ENCODE measurements at regions not wholly inside any gene's neighbourhood (a gene's known extent, or its start where the extent isn't known, plus 50 kb on each side); places are given as distances from the start of the nearest gene placed in this dataset.

DNA sequence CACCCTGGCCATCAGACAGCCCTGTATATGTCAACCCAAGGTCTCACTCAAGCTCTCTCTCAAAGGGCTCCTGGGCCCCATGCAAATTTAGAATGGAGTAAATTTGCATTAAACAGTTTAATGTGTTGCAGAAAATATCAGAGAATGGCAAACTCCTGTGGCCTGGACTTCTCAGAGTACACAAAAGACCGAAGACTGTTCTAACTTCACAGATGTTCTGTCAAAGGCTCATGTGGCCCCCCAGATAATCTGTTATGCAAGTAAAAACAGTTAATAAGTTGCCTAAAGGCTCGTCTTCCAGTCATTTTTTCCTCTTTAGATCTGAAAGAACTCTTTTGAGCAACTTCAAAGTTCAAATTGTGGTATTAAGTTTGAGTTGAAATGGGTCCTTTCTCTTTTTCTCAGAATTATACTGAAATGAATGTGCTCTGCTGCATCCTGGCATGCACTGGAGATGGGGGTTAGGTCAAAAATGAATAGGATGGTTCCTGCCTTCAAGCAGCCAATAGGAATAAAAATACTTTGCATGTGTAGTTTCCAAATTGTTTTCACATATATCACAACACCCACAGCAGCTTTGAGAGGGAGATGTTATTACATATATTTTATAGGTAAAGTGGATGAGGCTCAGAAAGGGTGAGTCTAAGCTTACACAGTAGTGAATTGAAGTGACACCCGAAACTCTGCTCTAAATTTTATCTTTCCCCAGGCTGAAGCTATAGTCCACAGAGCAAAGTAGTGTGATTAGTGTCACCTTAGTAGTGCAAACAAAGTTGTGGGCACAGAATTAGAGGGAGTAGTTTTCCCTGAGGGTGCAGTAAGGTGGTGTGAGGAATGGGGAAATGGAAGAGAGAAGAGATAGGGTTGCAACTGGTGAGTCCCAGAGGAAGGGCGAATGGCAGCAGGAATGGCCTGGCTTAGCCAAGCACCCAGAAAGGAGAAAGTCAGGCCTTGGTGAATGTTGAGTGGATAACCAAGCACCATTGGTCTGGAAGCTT is 205.0 kb upstream of the RFC3 start:
- Mint-ChIP-seq H3K27me3 (no peaks in the 10 kb centered on the region), H3K4me1 (peaks cover 20% of the 10 kb centered on the region), H3K4me3 (peak overlapping the region; percentile 14), H3K9me3 (no peaks in the 10 kb centered on the region), H3K27ac (peak overlapping the region; percentile 46), H3K36me3 (no peaks in the 10 kb centered on the region)
- DNase-seq (no peak), ATAC-seq (ENCODE audit: low read depth) (peak; percentile 55)
- POLR2A ChIA-PET: no interaction called here

DNA sequence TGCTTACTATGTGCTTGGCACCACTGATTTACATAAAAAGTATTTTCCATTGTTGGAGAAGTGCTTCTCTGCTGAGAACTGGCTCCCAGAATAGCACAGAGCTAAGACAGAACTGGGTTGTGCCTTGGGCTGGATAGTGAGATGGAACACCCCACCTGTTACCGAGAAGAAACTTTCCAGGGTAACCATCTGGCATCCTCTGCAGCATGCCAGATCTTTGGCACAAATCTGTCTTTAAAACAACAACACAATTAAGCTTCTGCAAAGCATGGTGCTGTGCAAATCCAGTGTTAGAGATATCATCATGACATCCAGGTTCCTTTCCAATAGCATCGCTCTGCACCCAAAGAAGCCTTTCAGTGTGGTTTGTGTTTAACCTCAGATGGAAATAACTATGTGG is 202.5 kb upstream of the RFC3 start:
- POLR2A ChIA-PET: no interaction called here
- no peak for DNase-seq
- ATAC-seq (ENCODE audit: low read depth): no peak
- Mint-ChIP-seq H3K9me3 (no peaks in the 10 kb centered on the region), H3K36me3 (no peaks in the 10 kb centered on the region), H3K4me3 (no peak overlapping the region), H3K4me1 (peaks cover 20% of the 10 kb centered on the region), H3K27ac (no peak overlapping the region), H3K27me3 (no peaks in the 10 kb centered on the region)

DNA sequence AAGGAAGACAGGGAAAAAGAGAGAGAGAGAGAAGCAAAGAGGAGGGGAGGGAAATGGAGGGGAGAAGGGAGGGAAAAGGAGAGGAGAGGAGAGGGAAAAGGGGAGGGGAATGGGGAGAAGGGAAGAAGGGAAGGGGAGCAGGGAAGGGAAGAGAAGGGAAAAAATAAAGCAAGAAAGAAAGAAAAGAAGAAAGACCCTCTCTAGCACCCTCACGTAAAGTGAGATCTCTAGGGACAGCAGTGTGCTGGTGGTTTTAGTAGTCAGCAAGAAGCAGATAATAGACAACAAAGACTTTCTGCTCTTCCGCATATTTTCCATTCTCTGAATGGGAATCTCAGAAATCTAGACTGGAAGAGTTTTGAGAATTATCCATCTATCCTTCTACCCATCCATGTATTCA is 201.8 kb upstream of the RFC3 start:
- Mint-ChIP-seq H3K36me3 (no peaks in the 10 kb centered on the region), H3K27ac (no peak overlapping the region), H3K27me3 (no peaks in the 10 kb centered on the region), H3K4me1 (peaks cover 13% of the 10 kb centered on the region), H3K9me3 (no peaks in the 10 kb centered on the region), H3K4me3 (no peak overlapping the region)
- POLR2A ChIA-PET: no interaction called here
- no peak for DNase-seq
- no peak for ATAC-seq (ENCODE audit: low read depth)

DNA sequence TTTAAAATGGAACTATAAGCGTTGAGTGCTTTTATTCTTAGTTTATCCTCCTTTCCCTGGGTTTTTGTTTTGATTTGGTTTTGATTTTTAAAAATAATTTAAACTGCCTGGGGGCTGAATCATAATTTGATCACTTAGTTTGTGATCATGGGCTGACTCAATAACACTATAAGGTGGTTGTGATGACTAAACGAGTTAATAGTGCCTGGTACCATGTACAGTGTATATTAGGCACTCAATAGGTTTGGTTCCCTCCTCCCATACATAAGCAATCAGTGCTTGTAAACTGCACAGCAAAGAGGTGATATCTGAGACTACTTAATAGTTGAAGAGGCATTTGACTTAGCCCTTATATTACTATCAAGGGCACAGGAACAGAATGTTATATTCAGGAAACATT is 200.9 kb upstream of the RFC3 start:
- no peak for DNase-seq
- Mint-ChIP-seq H3K27me3 (no peaks in the 10 kb centered on the region), H3K27ac (no peak overlapping the region), H3K9me3 (no peaks in the 10 kb centered on the region), H3K36me3 (no peaks in the 10 kb centered on the region), H3K4me3 (no peak overlapping the region), H3K4me1 (peaks cover 8% of the 10 kb centered on the region)
- POLR2A ChIA-PET: no interaction called here
- no peak for ATAC-seq (ENCODE audit: low read depth)

DNA sequence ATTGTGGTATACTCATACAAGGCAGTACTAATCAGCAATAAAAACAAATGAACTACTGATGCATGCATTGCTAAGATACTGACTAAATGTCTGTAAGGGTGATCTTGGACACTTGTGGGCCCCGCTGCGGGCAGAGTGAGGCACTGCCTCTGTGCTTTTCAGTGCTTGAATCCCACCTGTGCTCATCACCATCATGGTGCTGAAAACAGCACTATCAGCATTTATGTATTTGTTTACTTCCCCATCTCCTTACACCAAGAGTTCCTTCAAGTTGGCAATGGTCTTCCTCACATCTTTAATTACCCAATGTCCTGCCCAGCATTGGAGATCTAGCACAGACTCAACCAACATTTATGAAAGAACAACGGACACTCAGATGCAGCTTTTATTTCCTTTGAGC is 193.7 kb upstream of the RFC3 start:
- DNase-seq (no peak), ATAC-seq (ENCODE audit: low read depth) (no peak)
- H3K4me1 Mint-ChIP-seq: no peaks in the 10 kb centered on the region
- H3K4me3 Mint-ChIP-seq: no peak overlapping the region
- no peaks in the 10 kb centered on the region for H3K9me3 Mint-ChIP-seq
- POLR2A ChIA-PET: no interaction called here
- no peak overlapping the region for H3K27ac Mint-ChIP-seq
- no peaks in the 10 kb centered on the region for H3K27me3 Mint-ChIP-seq
- no peaks in the 10 kb centered on the region for H3K36me3 Mint-ChIP-seq

DNA sequence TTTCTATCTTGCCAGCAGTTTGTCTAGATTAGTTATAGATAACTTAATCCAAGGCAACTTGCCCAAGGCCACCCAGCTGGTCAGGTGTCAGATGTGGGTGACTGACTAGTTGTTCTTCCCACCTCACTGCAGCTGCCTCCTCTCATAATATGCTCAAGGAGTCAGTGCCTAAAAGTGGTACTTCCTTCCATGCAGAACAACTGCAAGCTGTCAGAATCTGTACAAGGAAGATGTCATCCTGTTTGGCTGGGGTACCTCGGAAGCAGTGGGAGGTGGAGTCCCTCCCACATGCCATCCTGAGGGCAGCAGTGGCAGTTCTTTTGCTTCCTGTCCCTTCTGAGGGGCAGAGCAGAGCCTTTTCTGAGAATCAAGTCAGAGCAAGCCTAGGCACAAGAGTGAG is 193.2 kb upstream of the RFC3 start:
- Mint-ChIP-seq H3K27ac (no peak overlapping the region), H3K4me3 (no peak overlapping the region), H3K4me1 (no peaks in the 10 kb centered on the region), H3K27me3 (no peaks in the 10 kb centered on the region), H3K36me3 (no peaks in the 10 kb centered on the region), H3K9me3 (no peaks in the 10 kb centered on the region)
- no peak for DNase-seq
- ATAC-seq (ENCODE audit: low read depth): no peak
- POLR2A ChIA-PET: no interaction called here

DNA sequence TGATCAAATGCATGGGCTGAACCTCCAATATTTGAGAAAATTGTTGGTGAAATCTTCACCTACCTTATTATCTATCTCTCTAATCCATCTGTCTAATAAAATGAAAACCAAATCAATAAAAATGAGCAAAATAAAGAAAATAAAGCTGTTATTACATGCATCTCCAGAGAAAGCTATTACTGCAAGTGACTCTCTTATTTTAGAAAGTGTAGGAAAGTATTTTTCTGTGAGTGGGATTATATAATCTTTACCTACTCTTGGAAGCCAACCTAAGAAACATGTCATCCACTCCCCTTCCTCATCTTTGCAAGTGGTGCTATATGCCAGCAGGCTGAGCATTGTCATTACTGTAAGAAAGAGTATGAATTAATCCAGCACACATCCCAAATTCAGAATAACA is 191.5 kb upstream of the RFC3 start:
- H3K4me1 Mint-ChIP-seq: no peaks in the 10 kb centered on the region
- H3K27ac Mint-ChIP-seq: no peak overlapping the region
- no peaks in the 10 kb centered on the region for H3K36me3 Mint-ChIP-seq
- H3K9me3 Mint-ChIP-seq: no peaks in the 10 kb centered on the region
- POLR2A ChIA-PET: no interaction called here
- H3K27me3 Mint-ChIP-seq: peaks cover 3% of the 10 kb centered on the region
- DNase-seq (no peak), ATAC-seq (ENCODE audit: low read depth) (no peak)
- H3K4me3 Mint-ChIP-seq: no peak overlapping the region

DNA sequence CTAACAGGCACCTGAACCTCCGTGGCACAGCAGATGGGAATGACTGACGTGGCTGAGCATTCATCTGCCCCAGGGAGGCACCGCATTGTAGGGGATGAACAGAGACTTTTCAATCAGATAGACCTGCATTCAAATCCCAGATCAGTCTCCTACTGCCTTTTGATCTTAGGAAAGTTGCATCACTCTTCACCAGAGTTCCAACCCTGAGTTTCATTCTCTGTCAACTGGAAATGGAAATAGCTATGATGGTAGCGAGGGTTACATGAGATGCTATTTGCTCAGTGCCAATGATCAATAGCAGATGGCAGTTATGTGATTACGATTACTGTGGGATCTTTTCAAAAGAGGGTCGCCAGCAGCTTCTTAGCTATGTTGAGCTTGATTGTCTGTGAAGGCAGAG is 189.3 kb upstream of the RFC3 start:
- Mint-ChIP-seq H3K9me3 (no peaks in the 10 kb centered on the region), H3K4me1 (no peaks in the 10 kb centered on the region), H3K27ac (no peak overlapping the region), H3K36me3 (no peaks in the 10 kb centered on the region), H3K27me3 (peaks cover 3% of the 10 kb centered on the region), H3K4me3 (no peak overlapping the region)
- POLR2A ChIA-PET: no interaction called here
- ATAC-seq (ENCODE audit: low read depth) (no peak), DNase-seq (no peak)

DNA sequence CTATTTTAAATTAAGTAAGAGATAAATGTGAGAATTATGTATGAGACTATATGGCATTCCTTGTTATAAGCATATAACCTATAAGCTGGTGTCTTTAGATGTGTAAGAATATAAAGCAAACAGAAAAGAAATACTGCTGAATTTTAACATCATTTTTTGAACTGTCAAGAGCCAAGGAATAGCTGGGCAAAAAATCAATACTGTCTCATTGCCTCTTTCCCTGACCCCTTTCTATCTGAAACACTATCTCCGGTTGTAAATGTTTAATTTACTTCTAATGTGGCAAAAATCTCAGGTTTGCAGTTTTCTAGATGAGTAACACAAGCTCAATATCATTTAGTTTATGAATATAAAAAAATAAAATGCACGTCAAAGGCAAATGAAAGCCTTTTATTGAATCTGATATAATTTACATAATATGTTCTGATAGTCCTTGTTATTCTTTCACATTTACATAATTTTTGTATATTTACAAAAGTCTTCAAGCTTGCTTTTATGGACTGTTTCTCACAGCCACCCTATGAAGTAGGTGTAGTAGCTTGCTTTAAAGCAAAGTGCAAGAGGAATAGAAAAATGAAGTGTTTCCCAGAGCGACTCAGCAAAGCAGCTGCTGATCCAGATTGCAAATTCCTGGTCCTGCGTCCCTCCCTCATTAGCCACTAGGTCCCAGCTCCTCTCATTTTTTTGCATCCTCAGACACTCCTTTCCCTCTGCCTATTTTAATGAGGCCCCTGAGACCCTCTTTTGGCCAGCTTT is 188.2 kb upstream of the RFC3 start:
- POLR2A ChIA-PET: no interaction called here

DNA sequence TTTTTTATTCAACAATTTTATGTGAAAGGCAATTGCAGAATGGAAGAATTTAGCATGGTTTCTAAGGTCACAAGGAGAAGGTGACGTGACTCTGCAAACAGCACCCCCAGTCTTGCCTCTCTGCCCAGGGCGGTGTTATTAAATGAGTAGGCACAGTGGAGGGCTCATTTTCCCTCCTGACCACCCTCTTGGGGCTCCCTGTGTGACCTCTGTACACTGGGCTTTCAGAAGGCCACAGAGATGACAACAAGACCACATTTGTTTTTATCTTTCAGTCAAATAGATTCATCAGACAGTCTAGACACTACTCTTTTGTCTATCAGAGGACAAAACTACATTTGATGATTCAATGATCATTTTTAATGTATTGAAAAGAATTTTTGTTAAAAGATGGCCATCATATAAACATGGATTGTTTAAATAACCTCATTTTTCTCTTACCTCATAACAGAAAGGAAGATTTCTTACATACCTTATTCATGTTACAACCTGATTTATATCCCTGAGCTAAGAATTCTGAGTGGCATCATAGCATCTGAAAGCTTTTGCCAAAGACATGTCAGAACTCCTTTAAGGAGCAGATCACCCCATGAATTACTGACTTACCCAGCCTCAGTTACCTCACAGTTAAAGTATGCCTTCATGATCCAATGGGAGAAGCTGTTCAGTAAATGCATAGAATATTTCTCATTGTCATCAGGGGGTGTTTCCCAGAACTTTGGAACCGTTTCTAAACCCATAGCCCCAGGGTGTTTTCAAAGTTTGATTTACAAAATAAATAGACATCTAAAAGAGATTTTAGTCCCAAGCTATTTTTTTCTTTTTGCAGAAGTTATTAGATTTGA is 184.0 kb upstream of the RFC3 start:
- Mint-ChIP-seq H3K27me3 (peaks cover 3% of the 10 kb centered on the region), H3K4me3 (no peak overlapping the region), H3K9me3 (no peaks in the 10 kb centered on the region), H3K27ac (no peak overlapping the region), H3K36me3 (no peaks in the 10 kb centered on the region), H3K4me1 (no peaks in the 10 kb centered on the region)
- DNase-seq (no peak), ATAC-seq (ENCODE audit: low read depth) (no peak)
- POLR2A ChIA-PET: no interaction called here

More for the DNA sequence above, 188.2 kb upstream of the RFC3 start:
- no peak for DNase-seq
- Mint-ChIP-seq H3K4me1 (no peaks in the 10 kb centered on the region), H3K36me3 (no peaks in the 10 kb centered on the region), H3K9me3 (no peaks in the 10 kb centered on the region), H3K4me3 (no peak overlapping the region), H3K27me3 (peaks cover 3% of the 10 kb centered on the region), H3K27ac (no peak overlapping the region)
- ATAC-seq (ENCODE audit: low read depth): no peak

DNA sequence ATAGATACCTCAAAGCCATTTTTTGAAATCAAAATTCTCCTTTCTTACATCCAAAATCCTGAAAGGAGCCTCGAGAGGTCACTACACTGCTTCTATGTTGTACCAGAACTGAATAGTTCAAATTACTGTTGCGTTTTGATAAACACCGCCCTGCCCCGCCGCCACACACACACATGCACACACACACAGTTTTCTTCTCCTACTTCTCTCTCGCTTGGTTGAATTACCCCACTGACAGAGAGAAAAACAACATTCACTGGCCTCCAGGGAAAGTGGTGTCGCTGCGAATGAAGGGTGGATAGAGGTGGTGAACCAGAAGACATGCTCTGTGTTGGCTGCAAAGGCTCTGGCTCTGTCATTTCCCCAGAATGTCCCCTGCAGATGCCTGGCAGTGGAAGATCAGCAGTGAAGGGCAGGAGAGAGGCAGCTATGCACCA is 183.4 kb upstream of the RFC3 start:
- peaks cover 3% of the 10 kb centered on the region for H3K27me3 Mint-ChIP-seq
- DNase-seq: no peak
- no peak overlapping the region for H3K4me3 Mint-ChIP-seq
- no peak overlapping the region for H3K27ac Mint-ChIP-seq
- POLR2A ChIA-PET: no interaction called here
- H3K9me3 Mint-ChIP-seq: no peaks in the 10 kb centered on the region
- no peak for ATAC-seq (ENCODE audit: low read depth)
- no peaks in the 10 kb centered on the region for H3K36me3 Mint-ChIP-seq
- H3K4me1 Mint-ChIP-seq: no peaks in the 10 kb centered on the region

DNA sequence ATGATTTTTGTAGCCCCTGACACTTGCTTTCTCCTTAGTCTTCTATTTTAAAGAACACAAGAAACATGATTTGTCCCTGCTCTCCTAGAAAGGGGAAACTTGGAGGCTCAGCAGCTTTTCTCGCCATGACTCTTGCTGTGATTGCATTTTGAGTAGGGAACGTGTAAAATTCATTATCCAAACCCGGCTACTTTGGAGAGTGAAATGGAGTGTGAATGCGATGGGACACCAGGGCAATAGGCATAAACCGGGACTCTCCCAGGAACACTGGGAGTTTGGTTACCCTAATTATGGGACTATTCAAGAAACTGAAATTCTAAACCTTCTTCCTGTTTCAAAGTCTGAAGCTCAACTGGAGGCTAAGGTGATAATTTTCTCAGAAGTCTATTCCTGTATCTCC is 181.7 kb upstream of the RFC3 start:
- Mint-ChIP-seq H3K27ac (no peak overlapping the region), H3K36me3 (no peaks in the 10 kb centered on the region), H3K4me3 (no peak overlapping the region), H3K4me1 (peaks cover 1% of the 10 kb centered on the region), H3K9me3 (no peaks in the 10 kb centered on the region), H3K27me3 (no peaks in the 10 kb centered on the region)
- POLR2A ChIA-PET: no interaction called here
- DNase-seq: no peak
- ATAC-seq (ENCODE audit: low read depth): no peak

DNA sequence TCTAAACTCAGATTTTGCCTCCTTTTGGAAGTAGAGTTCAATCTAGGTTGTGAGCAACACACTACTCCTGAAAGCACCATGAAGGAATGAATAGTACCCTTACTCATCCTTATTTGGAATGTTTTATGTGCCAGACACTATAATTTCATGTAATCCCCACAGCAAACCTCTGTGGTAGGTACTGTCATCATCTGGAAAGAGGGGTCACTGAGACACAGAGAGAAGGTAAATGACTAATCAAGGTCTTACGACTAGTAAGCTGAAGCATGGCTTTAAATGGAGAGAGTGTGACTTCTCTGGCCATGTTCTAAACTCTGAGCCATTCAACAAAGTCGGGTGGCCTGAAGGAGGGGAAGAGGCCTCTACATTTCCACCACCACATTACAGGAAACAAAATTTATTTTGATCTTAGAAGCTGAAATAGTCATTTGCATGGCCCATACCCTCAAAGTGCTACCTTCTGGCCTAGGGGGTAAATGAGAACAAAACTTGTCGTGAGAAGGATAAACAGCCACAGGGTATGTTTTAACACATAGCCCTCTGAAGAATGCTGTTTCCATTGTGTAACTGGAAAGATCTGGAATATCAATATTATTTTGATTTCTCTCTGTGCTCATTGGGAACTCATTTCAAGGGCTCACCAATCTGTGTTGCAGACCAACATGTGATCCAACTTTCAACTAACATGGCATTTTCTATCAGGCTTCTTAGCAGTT is 180.8 kb upstream of the RFC3 start:
- no peak for ATAC-seq (ENCODE audit: low read depth)
- Mint-ChIP-seq H3K36me3 (no peaks in the 10 kb centered on the region), H3K27ac (no peak overlapping the region), H3K27me3 (no peaks in the 10 kb centered on the region), H3K4me1 (peaks cover 1% of the 10 kb centered on the region), H3K9me3 (no peaks in the 10 kb centered on the region), H3K4me3 (no peak overlapping the region)
- no peak for DNase-seq
- POLR2A ChIA-PET: no interaction called here
